Gastrocnemius medialis (tissue), 4 donors: ENCODE measurements at regions not wholly inside any gene's neighbourhood (a gene's known extent, or its start where the extent isn't known, plus 50 kb on each side); places are given as distances from the start of the nearest gene placed in this dataset.

Experiments
- POLR2A ChIP-seq, 2 donors: fragments of 450-650 bp; IDR thresholded peaks; one replicate each; pipeline ENCODE4 v1.6.1; 2017; ENCODE audit warnings: antibody characterized with exemption in 2 of 2, mild to moderate bottlenecking in 2 of 2, moderate library complexity in 2 of 2
- TF ChIP-seq, protein P1 (sequence below), 5 experiments: fragments of 450-650 bp in 3 of 5; fragments of 200-600 bp in 2 of 5; sonication (generic) in 2 of 5; IDR thresholded peaks in 4 of 5; conservative IDR thresholded peaks in 1 of 5; 1 replicate in 4 of 5; 2 replicates in 1 of 5; pipeline ENCODE4 v1.5.1; 2016 to 2019; ENCODE audit warnings: antibody characterized with exemption in 5 of 5, mild to moderate bottlenecking in 3 of 5, moderate library complexity in 3 of 5

DNA sequence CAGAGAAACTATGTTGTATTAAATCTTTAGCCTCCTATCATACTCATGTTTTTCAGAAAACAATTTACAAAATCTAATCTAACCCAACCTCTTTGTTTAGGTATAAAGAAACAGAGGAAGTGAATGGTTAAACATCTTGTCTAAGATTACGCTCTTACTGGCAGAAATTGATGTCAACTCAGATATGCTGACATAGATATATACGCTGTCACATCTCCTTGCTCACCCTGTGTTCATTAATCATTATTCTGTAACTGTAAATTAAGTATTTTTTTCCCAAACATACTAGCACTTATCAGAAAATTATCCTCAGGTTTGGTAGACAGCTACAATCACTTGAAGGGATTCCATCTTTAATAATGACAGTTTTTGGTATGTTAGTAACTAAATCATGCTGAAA lies 1127.6 kb upstream of the SEL1L start:
- TF ChIP-seq, protein P1, sequence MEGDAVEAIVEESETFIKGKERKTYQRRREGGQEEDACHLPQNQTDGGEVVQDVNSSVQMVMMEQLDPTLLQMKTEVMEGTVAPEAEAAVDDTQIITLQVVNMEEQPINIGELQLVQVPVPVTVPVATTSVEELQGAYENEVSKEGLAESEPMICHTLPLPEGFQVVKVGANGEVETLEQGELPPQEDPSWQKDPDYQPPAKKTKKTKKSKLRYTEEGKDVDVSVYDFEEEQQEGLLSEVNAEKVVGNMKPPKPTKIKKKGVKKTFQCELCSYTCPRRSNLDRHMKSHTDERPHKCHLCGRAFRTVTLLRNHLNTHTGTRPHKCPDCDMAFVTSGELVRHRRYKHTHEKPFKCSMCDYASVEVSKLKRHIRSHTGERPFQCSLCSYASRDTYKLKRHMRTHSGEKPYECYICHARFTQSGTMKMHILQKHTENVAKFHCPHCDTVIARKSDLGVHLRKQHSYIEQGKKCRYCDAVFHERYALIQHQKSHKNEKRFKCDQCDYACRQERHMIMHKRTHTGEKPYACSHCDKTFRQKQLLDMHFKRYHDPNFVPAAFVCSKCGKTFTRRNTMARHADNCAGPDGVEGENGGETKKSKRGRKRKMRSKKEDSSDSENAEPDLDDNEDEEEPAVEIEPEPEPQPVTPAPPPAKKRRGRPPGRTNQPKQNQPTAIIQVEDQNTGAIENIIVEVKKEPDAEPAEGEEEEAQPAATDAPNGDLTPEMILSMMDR (IDR thresholded peaks at IDR 0.05 in 4 of 5, conservative IDR thresholded peaks at IDR 0.05 in 1 of 5) = no peak
- no peak for TF ChIP-seq POLR2A (IDR thresholded peaks at IDR 0.05)
